Stimulated activated CD8-positive, alpha-beta memory T cell treated with anti-CD3 and anti-CD28 coated beads, Interleukin-7, amount 100 ng/mL, for 4 hours (primary cell): ENCODE measurements at regions not wholly inside any gene's neighbourhood (a gene's known extent, or its start where the extent isn't known, plus 50 kb on each side); places are given as distances from the start of the nearest gene placed in this dataset.

Source experiments
- DNase-seq, 2 donors: peaks; one replicate each; pipeline ENCODE4 v3.0.0-alpha.2; 2020; ENCODE audit warnings: low read depth in 2 of 2

- DNase-seq: no peak
Measured at GRCh38 chr15:31473385-31474058, 146.9 kb downstream of the KLF13 start.

DNA sequence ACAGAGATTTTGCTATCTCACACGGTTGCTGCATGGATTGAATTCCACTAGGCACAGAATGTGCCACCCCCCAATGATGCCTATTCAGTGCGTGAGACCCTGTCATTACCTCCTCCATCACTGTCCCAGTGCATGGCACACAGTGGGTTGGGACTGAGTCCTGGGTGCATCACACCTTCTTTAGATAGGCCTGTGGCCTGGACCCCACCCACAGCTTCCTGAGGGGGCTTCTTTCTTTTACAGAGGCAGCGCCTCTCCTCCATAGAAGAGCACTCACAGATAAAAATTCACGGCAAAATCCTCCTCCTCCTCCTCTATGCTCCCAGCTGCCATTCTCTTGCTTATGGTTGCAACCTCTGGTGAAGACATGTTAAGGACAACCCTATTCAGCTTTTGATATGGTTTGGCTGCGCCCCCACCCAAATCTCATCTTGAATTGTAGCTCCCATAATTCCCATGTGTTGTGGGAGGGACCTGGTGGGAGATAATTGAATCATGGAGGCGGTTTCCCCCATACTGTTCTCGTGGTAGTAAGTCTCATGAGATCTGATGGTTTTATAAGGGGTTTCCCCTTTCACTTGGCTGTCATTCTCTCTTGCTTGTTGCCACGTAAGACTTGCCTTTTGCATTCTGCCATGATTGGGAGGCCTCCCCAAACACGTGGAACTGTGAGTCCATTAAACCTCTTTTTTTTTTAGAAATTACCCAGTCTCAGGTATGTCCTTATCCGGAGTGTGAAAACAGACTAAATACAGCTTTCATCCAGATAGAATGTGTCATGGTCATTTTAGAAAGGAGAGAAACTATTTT, 147.6 kb downstream of the KLF13 start:
- DNase-seq: no peak

GRCh38 chr15:31476236-31476810, 149.7 kb downstream of the KLF13 start:
- no peak for DNase-seq

- DNase-seq: no peak
Measured at GRCh38 chr15:31476866-31477265, 150.2 kb downstream of the KLF13 start.

DNA sequence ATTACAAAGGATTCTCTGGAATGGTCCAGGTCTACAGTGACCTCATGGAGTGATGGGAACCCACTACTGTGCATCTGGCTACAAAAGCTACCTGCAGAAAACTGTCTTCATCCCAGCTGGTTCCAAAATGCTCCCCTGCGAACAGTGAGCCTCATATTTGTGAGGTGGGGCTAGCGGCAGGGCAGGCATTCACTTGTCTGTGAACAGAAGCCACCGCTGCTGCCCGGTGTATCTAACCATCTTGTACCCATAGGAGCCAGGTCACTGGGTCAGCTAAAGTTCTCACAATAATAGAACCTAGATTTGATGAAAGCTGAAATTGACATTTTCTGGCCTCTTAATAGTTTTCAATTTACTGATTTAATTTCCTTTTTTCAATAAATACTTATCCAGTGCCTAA, 150.7 kb downstream of the KLF13 start:
- no peak for DNase-seq

DNA sequence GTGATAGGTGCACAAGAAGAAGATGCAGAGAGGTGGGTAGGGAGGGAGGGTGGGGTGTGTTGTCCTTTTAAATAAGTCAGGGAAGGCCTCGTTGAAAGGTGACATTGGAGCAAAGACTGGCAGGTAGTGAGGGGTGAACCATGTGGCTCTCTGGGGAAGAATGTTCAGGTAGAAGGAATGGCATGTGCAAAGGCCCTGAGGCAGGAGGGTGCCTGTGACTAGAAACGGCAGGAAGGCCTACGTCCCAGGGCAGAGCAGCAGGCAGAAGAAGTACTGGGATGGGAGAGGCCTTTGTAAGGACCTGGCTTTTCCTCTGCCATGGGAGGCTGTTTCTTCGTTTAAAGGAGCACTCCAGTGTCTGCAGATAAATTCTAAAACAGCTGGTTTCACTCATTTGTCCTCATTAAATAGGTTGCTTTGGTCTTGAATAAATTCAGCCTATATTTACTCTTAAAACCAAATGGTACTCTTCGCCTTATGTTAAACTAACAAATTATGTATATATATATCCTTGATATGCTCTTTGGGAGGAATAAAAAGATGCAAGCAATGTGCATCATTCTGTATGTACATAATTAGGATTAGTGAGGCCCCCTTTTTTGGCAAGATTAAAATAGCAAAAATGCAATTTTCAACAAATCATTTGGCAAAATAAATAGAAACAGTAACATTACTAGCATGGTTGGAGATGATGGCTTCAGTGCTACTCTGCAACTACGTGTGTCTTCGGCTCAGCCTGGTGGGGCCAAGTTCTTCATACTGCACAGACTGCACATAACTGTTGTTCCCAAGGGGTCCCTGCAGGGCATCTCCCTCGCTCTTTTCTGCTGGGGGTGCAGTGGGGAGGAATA, 151.4 kb downstream of the KLF13 start:
- no peak for DNase-seq

GRCh38 chr15:31478702-31479221, 152.1 kb downstream of the KLF13 start:
- no peak for DNase-seq

- DNase-seq: no peak
Measured at GRCh38 chr15:31480356-31481025, 153.9 kb downstream of the KLF13 start.

GRCh38 chr15:31481142-31481541, 154.5 kb downstream of the KLF13 start:
- no peak for DNase-seq

- no peak for DNase-seq
Measured at GRCh38 chr15:31482122-31482922, 155.7 kb downstream of the KLF13 start.

DNA sequence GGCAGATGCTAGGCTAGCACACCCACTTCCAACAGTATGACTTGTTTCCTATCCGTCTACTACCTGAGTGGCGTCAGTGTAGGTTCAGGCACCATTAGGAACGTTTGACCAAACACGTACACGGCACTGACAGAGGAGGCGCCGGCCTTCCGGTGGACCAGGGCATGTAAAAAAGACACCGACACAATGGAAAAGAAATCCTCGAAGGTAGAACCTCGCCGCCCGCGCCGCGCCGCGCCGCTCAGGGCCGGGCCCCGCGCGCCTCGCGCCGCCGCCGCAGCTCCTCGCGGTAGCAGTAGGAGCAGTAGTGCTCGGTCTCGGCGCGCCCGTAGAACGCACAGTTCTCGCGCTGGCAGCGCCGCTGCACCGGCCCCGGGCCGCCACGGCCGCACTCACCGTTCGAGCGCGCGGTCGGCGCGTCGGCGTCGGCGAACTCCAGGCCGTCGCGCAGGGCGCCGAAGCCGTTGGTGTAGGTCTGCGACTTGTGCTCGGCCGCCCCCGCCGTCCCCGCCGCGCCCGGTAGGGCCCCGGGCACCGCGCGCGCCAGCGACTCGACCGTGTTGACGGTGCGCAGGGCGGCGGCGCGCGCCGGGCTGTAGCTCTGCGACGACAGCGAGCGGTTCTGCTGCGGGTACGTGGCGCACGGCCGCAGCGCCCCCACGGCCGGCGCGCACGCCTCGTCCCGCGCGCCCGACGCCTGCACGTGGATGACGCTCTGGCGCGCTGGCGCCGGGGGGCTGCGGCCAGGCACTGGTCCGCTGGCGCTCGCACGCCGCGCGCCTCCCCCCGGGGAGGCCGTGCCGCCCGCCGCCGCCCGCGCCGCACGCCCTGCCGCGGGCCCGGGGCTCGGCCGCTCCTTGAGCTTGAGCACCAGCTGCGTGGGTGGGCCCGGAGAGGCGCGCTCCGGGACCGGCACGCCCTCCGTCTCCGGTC, 156.7 kb downstream of the KLF13 start:
- DNase-seq: peak in 1 of 2 donors; percentile 54

DNA sequence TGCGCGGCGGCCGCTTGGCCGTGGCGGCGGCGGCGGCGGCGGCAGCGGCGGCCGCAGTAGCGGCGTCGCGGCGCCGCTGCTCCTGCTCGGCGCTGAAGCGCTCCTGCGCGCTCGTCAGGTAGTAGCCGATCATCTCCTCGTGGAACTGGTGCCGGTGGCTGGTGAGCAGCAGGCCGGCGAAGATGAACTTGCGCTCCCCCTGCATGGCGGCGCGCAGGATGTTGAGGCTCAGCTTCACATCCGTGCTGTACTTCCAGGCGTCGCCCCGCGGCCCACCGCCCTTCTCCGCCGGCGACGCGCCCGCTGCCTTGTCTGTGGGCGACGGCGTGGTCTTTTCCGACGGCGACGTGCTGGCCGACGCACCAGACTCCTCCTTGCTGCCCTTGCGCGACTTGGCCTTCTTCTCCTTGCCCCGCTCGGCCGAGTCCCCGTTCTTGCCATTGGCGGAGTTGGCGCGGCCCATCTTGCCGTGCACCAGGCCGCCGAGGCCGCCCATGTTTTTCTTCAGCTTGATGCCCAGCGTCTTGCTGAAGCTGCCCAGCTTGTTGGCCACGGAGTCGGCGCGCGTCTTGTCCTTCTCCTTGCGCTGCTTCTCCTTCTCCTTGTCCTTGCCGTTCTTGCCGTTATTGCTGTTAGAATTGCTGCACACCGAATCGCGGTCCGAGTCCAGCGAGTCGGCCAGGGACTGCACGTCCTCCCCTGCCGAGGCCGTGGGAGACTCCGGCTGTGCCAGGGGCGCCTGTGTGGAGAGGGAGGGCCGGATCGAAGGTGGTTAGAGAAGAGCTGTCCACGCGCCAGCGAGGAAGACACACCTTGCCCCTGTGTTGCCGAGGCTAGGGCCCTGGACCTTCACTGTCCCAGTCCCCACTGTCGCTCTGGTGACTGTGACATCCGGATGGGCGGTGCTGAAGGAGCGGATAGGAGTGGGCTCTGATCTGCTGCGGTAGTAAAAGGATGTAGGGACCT, 157.6 kb downstream of the KLF13 start:
- DNase-seq: peak in 1 of 2 donors; percentile 35

DNA sequence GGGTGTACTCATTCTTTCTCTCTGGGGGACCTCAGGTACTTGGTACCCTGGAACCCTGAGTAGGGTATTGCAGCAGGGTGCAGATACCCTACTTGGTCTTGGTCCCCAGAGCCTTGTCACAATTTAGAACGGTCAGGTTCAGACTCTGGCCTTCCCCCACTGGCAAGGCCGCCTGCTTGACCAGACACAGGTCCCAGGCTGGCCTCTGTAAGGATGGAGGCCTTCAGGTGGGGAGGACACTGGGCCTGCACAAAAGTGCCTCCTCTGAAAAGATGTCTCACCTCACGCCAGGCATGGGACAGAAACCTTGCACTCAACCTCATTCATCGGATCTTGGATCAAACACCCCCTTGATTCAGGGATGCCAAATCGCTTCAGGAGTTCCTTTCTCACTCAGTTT, 158.4 kb downstream of the KLF13 start:
- no peak for DNase-seq

- DNase-seq: no peak
Measured at GRCh38 chr15:31485431-31485830, 158.8 kb downstream of the KLF13 start.

DNA sequence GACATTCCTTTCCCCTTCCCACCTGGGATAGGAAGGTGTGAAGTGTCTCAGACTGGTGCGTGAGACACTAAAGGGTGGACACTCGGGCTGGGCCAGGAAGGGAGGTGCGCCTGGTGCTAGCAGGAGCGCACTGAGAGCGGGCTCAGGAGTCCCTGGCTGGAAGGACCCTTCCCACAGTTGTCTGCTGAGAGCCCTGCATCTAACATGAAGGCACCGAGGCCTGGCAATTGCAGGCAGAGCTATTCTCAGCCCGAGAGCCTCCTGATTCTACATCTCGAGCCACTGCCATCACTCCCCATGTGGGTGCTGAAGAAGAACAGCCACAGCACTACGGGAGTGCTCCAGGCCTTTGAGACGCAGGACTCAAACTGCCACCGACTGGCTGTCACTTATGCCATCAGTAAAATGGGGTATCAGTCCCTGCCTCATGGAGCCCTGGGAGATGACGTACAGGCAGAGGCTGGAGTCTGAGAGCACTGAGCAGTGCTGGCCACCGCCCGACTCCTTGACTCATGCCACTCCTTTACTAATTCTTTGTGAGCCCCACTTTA, 159.4 kb downstream of the KLF13 start:
- no peak for DNase-seq

DNA sequence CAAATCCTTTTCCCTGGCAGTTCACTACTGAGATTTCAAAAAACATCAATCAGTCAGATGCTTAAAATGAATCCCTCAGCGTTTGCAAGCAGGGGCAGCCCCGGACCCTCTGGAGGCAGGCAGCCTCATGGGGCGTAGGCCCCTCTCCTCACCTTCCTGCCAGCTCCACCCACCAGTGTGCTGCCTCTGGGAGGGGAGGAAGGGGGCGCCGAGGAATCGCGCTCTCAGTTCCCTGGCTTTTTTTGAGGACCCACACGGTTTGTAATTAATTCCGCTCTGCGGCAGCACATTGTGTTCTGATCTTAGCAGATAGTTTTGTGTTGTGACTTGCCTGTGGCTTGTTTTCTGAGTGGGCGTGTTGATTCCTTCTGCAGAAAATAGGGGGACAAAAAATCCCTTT, 159.9 kb downstream of the KLF13 start:
- DNase-seq: no peak

DNA sequence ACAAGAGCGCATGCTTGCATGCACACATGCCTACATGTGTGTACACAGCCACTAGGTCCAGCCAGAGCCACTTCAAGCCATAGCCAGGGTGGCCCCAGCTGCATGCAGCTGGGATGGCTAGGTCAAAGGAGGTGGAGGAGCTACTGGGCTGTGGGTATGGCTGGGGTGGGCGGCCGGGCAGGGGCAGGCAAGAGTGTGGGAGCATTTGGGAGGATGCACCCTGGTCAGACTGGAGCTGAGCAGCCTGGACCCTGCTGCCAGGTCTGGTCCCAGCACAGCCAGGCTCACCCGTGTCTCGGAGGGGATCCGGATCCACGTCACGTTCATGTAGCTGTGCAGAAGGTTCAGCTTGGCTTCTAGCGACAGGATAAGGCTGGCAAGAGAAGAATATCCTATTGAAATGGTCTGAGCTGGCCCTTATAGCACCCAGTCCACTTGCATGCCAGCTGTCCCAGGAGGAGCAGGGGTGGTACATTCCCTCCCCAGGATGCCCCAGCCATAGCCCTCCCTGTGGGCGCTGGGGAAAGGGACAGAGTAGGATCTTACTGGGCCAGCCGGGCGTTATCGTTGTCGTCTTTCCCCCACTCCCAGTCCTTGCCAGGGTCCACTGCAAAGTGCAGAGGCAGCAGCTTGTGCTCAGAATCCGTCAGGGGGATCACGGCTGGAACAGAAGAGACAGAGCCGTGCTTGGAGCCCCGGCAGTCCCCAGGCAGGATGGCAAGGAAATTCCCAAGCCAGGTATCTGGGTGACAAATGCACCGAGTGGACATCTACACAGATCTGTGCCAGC, 160.5 kb downstream of the KLF13 start:
- no peak for DNase-seq
